GM19468 (cell line): ENCODE measurements at regions not wholly inside any gene's neighbourhood (a gene's known extent, or its start where the extent isn't known, plus 50 kb on each side); places are given as distances from the start of the nearest gene placed in this dataset.
"Not testable (repeated sequence)": the region's sequence is repeated elsewhere in the genome, so short reads cannot be mapped to it uniquely, and the experiment has no call there.

Source experiments
- ATAC-seq: cut with Tn5 transposase; IDR thresholded peaks from one replicate; pipeline ENCODE4 v1.9.1; 2021; ENCODE audit warnings: mild to moderate bottlenecking, moderate library complexity, moderate number of reproducible peaks; ENCODE audit not compliant: unreplicated experiment; ENCODE audit errors: extremely low read depth

- peak; percentile 73 for ATAC-seq
These were observed 181.9 kb downstream of the SPATA31A6 start for GRCh38 chr9:42365244-42365945.

- not testable (repeated sequence) for ATAC-seq
These were observed 184.9 kb downstream of the SPATA31A6 start for GRCh38 chr9:42368279-42368881.

GRCh38 chr9:42370172-42370571, 186.7 kb downstream of the SPATA31A6 start:
- ATAC-seq, result not testable (repeated sequence)

- ATAC-seq, result not testable (repeated sequence)
These were observed 188.0 kb downstream of the SPATA31A6 start for GRCh38 chr9:42371417-42371816.

- ATAC-seq, result not testable (repeated sequence)
These were observed 194.3 kb downstream of the SPATA31A6 start for GRCh38 chr9:42377530-42378417.

GRCh38 chr9:42378418-42378815, 195.0 kb downstream of the SPATA31A6 start:
- no peak for ATAC-seq

GRCh38 chr9:42379602-42380001, 196.1 kb downstream of the SPATA31A6 start:
- not testable (repeated sequence) for ATAC-seq

GRCh38 chr9:42384585-42384984, 201.1 kb downstream of the SPATA31A6 start:
- not testable (repeated sequence) for ATAC-seq

GRCh38 chr9:42385574-42386120, 202.2 kb downstream of the SPATA31A6 start:
- ATAC-seq, result not testable (repeated sequence)

- ATAC-seq, result no peak
These were observed 203.0 kb downstream of the SPATA31A6 start for GRCh38 chr9:42386477-42386876.

- no peak for ATAC-seq
These were observed 204.8 kb downstream of the SPATA31A6 start for GRCh38 chr9:42388146-42388690.

GRCh38 chr9:42388846-42389245, 205.4 kb downstream of the SPATA31A6 start:
- ATAC-seq, result no peak

GRCh38 chr9:42392773-42393455, 209.5 kb downstream of the SPATA31A6 start:
- not testable (repeated sequence) for ATAC-seq

GRCh38 chr9:42396318-42396717, 212.9 kb downstream of the SPATA31A6 start:
- no peak for ATAC-seq

- ATAC-seq, result not testable (repeated sequence)
These were observed 213.9 kb downstream of the SPATA31A6 start for GRCh38 chr9:42397336-42397735.

GRCh38 chr9:42402919-42403318, 219.5 kb downstream of the SPATA31A6 start:
- ATAC-seq, result not testable (repeated sequence)

GRCh38 chr9:42409581-42409980, 226.1 kb downstream of the SPATA31A6 start:
- ATAC-seq, result not testable (repeated sequence)

GRCh38 chr9:42412354-42412753, 228.9 kb downstream of the SPATA31A6 start:
- ATAC-seq, result not testable (repeated sequence)

GRCh38 chr9:42414865-42415264, 231.4 kb downstream of the SPATA31A6 start:
- not testable (repeated sequence) for ATAC-seq
